ENCODE measurements at regions not wholly inside any gene's neighbourhood (a gene's known extent, or its start where the extent isn't known, plus 50 kb on each side); places are given as distances from the start of the nearest gene placed in this dataset.

DNA sequence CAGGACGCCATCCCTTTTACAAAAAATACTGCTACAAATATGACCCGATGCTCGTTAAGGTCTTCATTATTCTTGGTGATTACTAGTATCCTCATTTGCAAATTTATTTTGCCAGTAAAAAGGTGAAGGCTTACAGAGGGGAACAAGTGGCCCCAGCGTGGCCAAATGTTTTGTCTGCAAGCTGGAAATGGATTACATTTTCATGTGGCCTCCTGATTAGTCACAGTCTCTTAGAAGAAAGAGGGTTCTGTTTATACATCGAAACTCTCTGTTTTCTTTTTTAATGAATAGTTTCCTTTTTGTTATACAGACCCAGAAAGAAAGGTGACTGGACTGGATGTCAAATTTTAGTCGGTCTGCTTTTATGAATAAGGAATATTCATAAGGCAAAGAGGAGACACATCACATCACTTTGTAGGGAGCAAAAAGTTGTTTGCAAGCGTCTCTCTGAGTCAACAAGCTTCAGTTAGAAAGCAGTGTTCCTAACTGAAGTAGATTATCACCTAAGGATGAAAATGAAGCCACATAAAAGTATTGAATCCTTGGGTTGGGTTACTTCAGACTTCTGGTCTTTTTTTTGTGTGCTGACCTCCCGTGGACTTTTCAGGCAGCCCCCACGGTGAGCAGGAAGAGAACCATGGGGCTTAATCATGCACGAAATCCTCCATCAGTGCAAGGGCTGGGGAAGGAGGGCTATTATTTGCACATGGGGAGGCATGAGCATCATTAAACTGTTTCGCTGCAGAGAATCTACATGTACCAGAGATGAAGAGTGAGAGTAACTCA is 125.6 kb downstream of the ARSF start:
- Mint-ChIP-seq H3K9me3 (peaks cover 0 to 4% (median 0%) of the 10 kb centered on the region in 7 donors), H3K4me3 (no peak overlapping the region), H3K36me3 (no peaks in the 10 kb centered on the region), H3K27ac (no peak overlapping the region), H3K4me1 (no peaks in the 10 kb centered on the region), H3K27me3 (no peaks in the 10 kb centered on the region)
- no peak overlapping the region for H3K4me3 ChIP-seq (ENCODE audit: low read depth, low read length)
- no peak for DNase-seq
- no peaks in the 10 kb centered on the region for H3K9me3 ChIP-seq (ENCODE audit: control insufficient read depth in 2 of 2, low read length in 2 of 2)
- H3K36me3 ChIP-seq (ENCODE audit: control insufficient read depth, insufficient read depth, low read length), result no peaks in the 10 kb centered on the region
- no peaks in the 10 kb centered on the region for H3K27me3 ChIP-seq (ENCODE audit: control insufficient read depth, insufficient read depth, low read length)
- no peak for ATAC-seq (ENCODE audit: low read depth in 2 of 2)
- H3K27ac ChIP-seq (ENCODE audit: insufficient read depth, low read length, poor library complexity, severe bottlenecking), result no peak overlapping the region
- H3K4me1 ChIP-seq (ENCODE audit: control insufficient read depth, insufficient read depth, low read length, poor library complexity, severe bottlenecking), result no peaks in the 10 kb centered on the region

DNA sequence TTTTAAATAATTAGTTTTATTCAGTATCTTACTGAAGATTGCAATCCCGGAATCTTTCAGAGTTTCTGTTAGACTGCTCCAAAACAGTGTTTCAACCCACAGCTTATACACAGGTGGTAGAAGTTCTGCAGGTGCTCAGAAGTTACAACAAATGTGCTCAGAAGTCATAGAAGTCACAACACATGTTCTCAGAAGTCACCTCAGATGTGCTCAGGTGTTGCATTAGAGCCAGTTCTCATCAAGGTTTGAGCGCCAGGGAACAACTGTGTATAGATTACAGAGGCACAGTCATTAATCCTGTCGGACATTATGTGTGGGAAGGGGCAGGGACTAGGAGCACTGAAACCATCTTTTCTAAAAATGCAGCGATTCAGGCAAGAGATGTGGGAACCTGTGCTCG is 124.5 kb downstream of the ARSF start:
- no peak overlapping the region for H3K4me3 ChIP-seq (ENCODE audit: low read depth, low read length)
- H3K36me3 ChIP-seq (ENCODE audit: control insufficient read depth, insufficient read depth, low read length), result no peaks in the 10 kb centered on the region
- peaks cover 0 to 4% (median 0%) of the 10 kb centered on the region in 7 donors for H3K9me3 Mint-ChIP-seq
- H3K27ac Mint-ChIP-seq, result no peak overlapping the region
- no peak overlapping the region for H3K27ac ChIP-seq (ENCODE audit: insufficient read depth, low read length, poor library complexity, severe bottlenecking)
- H3K4me1 Mint-ChIP-seq, result no peaks in the 10 kb centered on the region
- H3K27me3 ChIP-seq (ENCODE audit: control insufficient read depth, insufficient read depth, low read length), result no peaks in the 10 kb centered on the region
- ATAC-seq (ENCODE audit: low read depth in 2 of 2), result no peak
- H3K27me3 Mint-ChIP-seq, result no peaks in the 10 kb centered on the region
- no peak overlapping the region for H3K4me3 Mint-ChIP-seq
- no peaks in the 10 kb centered on the region for H3K36me3 Mint-ChIP-seq
- no peaks in the 10 kb centered on the region for H3K4me1 ChIP-seq (ENCODE audit: control insufficient read depth, insufficient read depth, low read length, poor library complexity, severe bottlenecking)
- no peak for DNase-seq
- H3K9me3 ChIP-seq (ENCODE audit: control insufficient read depth in 2 of 2, low read length in 2 of 2), result no peaks in the 10 kb centered on the region
